Kidney (tissue), 13 donors: ENCODE measurements at regions not wholly inside any gene's neighbourhood (a gene's known extent, or its start where the extent isn't known, plus 50 kb on each side); places are given as distances from the start of the nearest gene placed in this dataset.

Experiments
- DNase-seq, 5 donors: peaks; one replicate each; pipeline ENCODE4 v3.0.0-alpha.2; 2013 to 2020
- FAIRE-seq: peaks from 2 replicates; lab custom pipeline; 2012; peaks lifted over from hg19 to GRCh38; lab: Jason Lieb, UNC
- H3K27ac ChIP-seq, 2 donors: one replicate each; pipeline ENCODE4 v1.7.0; 2013; ENCODE audit warnings: low read depth in 2 of 2, low read length in 2 of 2, inconsistent platforms in 1 of 2
- H3K27me3 ChIP-seq: one replicate; pipeline ENCODE4 v1.7.1; 2013; ENCODE audit warnings: low read length, inconsistent platforms; ENCODE audit not compliant: control insufficient read depth, insufficient read depth
- H3K36me3 ChIP-seq, 3 donors: one replicate each; pipeline versions ENCODE4 v1.7.0 to v1.7.1; 2013; ENCODE audit warnings: low read length in 3 of 3, control low read depth in 1 of 3, inconsistent platforms in 1 of 3; ENCODE audit not compliant: insufficient read depth in 3 of 3, control insufficient read depth in 2 of 3
- H3K4me1 ChIP-seq, 3 donors: one replicate each; pipeline versions ENCODE4 v1.7.0 to v1.7.1; 2013; ENCODE audit warnings: low read length in 3 of 3, inconsistent platforms in 1 of 3, low read depth in 1 of 3; ENCODE audit not compliant: control insufficient read depth in 2 of 3, insufficient read depth in 2 of 3
- H3K4me3 ChIP-seq, 3 donors: one replicate each; pipeline versions ENCODE4 v1.7.0 to v1.8.1; 2013; ENCODE audit warnings: low read length in 3 of 3, control low read depth in 1 of 3, inconsistent platforms in 1 of 3
- H3K9ac ChIP-seq, 3 donors: one replicate each; pipeline versions ENCODE4 v1.7.0 to v1.7.1; 2013; ENCODE audit warnings: low read length in 3 of 3, control low read depth in 1 of 3, inconsistent platforms in 1 of 3
- H3K9me3 ChIP-seq, 3 donors: one replicate each; pipeline versions ENCODE4 v1.7.0 to v1.7.1; 2013; ENCODE audit warnings: low read length in 3 of 3, control low read depth in 1 of 3, inconsistent platforms in 1 of 3; ENCODE audit not compliant: control insufficient read depth in 2 of 3, insufficient read depth in 1 of 3
- CTCF ChIP-seq: IDR thresholded peaks from 3 replicates; pipeline ENCODE4 v1.5.1; 2012; ENCODE audit warnings: mild to moderate bottlenecking, moderate library complexity, borderline replicate concordance; ENCODE audit not compliant: insufficient read depth; ENCODE audit errors: extremely low read depth
- intact Hi-C: fragments of 100-400 bp; cut with DNase I; formaldehyde crosslinking; loops from one replicate; pipeline ENCODE4 v1.11.1; 2022
- donor health status: control.
- donor health status: control.
- donor health status: control.
- donor health status: control.
- donor health status: control.
- donor health status: DM: yes; HTN: yes; CAD: no.
- donor health status: Normal renal cell carcinoma (clear cell type).

- no peak overlapping the region for H3K4me3 ChIP-seq
- H3K4me1 ChIP-seq: no peaks in the 10 kb centered on the region
- intact Hi-C loops: no loop called here
- no peak for TF ChIP-seq CTCF
- no peaks in the 10 kb centered on the region for H3K27me3 ChIP-seq
- H3K9me3 ChIP-seq: peaks cover 0 to 5% (median 0%) of the 10 kb centered on the region in 3 donors
- H3K27ac ChIP-seq: no peak overlapping the region
- H3K9ac ChIP-seq: no peak overlapping the region
- H3K36me3 ChIP-seq: no peaks in the 10 kb centered on the region
- FAIRE-seq (no peak), DNase-seq (no peak)
Measured at GRCh38 chr20:12535316-12535715, 473.5 kb upstream of the SPTLC3 start.

DNA sequence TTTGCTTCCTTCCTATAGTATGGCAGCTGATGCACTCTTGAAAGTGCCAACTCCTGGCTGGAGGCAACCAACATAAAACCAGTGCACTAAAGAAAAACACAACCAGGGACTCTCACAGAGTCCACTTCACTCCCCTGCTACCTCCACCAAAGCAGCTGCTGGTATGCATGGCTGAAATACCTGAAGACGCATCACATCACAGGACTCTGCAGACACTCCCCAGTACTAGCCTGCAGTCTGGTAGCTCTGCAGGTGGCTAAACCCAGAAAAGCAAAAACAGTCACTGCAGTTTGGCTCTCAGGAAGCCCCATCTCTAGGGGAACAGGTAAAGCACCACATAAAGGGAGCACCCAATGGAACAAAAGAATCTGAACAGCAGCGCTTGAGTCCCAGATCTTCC lies 473.0 kb upstream of the SPTLC3 start:
- TF ChIP-seq CTCF: no peak
- intact Hi-C loops: no loop called here
- no peak overlapping the region for H3K27ac ChIP-seq
- H3K36me3 ChIP-seq: no peaks in the 10 kb centered on the region
- no peak overlapping the region for H3K4me3 ChIP-seq
- no peak for DNase-seq
- FAIRE-seq: no peak
- no peak overlapping the region for H3K9ac ChIP-seq
- peaks cover 0 to 5% (median 0%) of the 10 kb centered on the region in 3 donors for H3K9me3 ChIP-seq
- H3K27me3 ChIP-seq: no peaks in the 10 kb centered on the region
- no peaks in the 10 kb centered on the region for H3K4me1 ChIP-seq

DNA sequence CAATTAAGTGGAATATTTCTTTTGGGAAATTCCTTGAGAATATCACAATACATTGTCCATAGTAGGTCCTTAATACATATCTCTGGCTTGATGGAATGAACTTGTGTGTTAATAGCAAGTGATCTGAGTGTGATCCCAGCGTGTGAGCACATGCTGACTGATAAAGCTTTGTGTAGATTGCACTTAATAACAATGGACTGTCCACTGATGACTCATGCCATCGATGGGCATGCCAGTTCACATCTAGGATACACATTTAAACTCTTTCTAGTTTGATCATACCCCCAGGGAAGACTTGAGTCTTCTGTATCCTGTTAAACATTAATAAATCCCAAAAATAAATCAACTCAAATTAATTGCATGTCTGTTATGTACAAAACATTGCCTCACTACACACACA lies 454.3 kb upstream of the SPTLC3 start:
- no peak for FAIRE-seq
- no peaks in the 10 kb centered on the region for H3K9me3 ChIP-seq

More for the DNA sequence above, 454.3 kb upstream of the SPTLC3 start:
- no peak overlapping the region for H3K27ac ChIP-seq
- H3K9ac ChIP-seq: no peak overlapping the region
- H3K36me3 ChIP-seq: no peaks in the 10 kb centered on the region
- intact Hi-C loops: no loop called here
- H3K4me3 ChIP-seq: no peak overlapping the region
- no peaks in the 10 kb centered on the region for H3K27me3 ChIP-seq
- no peaks in the 10 kb centered on the region for H3K4me1 ChIP-seq
- no peak for TF ChIP-seq CTCF
- DNase-seq: no peak
